HCT116 (cell line): ENCODE measurements at regions not wholly inside any gene's neighbourhood (a gene's known extent, or its start where the extent isn't known, plus 50 kb on each side); places are given as distances from the start of the nearest gene placed in this dataset.
"Not testable (repeated sequence)": the region's sequence is repeated elsewhere in the genome, so short reads cannot be mapped to it uniquely, and the experiment has no call there.

ENCODE experiments used
- ATAC-seq: fragments of 200-7000 bp; cut with Tn5 transposase; 2 replicates; pipeline ENCODE4 v1.9.1; 2020; ENCODE audit warnings: mild to moderate bottlenecking, moderate library complexity
- BruUV-seq: library from RNA; stranded (reverse); fragments of 400-500 nt; replicated peaks from 2 replicates; lab custom pipeline; 2021; lab: Mats Ljungman, UMichigan
- CTCF ChIA-PET: fragments of 300-600 bp; sonication (Branson Sonifier 250); formaldehyde crosslinking; loops from one replicate; lab custom pipeline; 2021; ENCODE audit warnings: antibody characterized with exemption; lab: Charles Lee
- POLR2A ChIA-PET: fragments of 300-600, 350-600 bp; sonication (Branson Sonifier 250); formaldehyde crosslinking; loops from one replicate; lab custom pipeline; 2021; ENCODE audit warnings: antibody characterized with exemption; lab: Charles Lee
- RAD21 ChIA-PET, 2 experiments: fragments of 300-600 bp; sonication (Branson Sonifier 250); formaldehyde crosslinking; loops; one replicate each; lab custom pipeline; 2023; ENCODE audit warnings: low total read pairs in 2 of 2; ENCODE audit not compliant: uncharacterized antibody in 2 of 2, unreplicated experiment in 2 of 2, low non-redundant PET in 1 of 2; lab: Charles Lee
- DNase-seq: peaks from one replicate; pipeline ENCODE4 v3.0.0-alpha.2; 2010; ENCODE audit warnings: low read depth, low spot score
- H2AFZ ChIP-seq: fragments of 200-600 bp; shearing (Covaris generic), sonication (generic); 2 replicates; pipeline ENCODE4 v1.6.1; 2017; ENCODE audit warnings: low read depth, mixed run types, mixed read lengths, antibody characterized with exemption, low read length; ENCODE audit not compliant: poor library complexity, severe bottlenecking
- H3K27ac ChIP-seq: 2 replicates; pipeline ENCODE4 v1.5.1; 2012; ENCODE audit warnings: low read depth, low read length
- H3K27me3 ChIP-seq: fragments of 200-600 bp; sonication (generic); 2 replicates; pipeline ENCODE4 v1.6.1; 2016; ENCODE audit warnings: mixed run types, low read length, mixed read lengths; ENCODE audit not compliant: insufficient read depth
- H3K36me3 ChIP-seq, 2 experiments: fragments of 200-500 bp in 1 of 2; fragments of 200-600 bp in 1 of 2; sonication (Bioruptor generic) in 1 of 2; sonication (generic) in 1 of 2; 2 replicates each; pipeline versions ENCODE4 v1.5.1 to v1.6.1; 2014 to 2016; ENCODE audit warnings: low read length in 2 of 2, inconsistent platforms in 1 of 2, mixed read lengths in 1 of 2, mixed run types in 1 of 2; ENCODE audit not compliant: insufficient read depth in 2 of 2, control insufficient read depth in 1 of 2
- H3K4me1 ChIP-seq, 2 experiments: fragments of 200-600 bp in 1 of 2; sonication (generic) in 1 of 2; 2 replicates each; pipeline versions ENCODE4 v1.5.1 to v1.6.1; 2012 to 2017; ENCODE audit warnings: low read length in 2 of 2, inconsistent platforms in 1 of 2, mild to moderate bottlenecking in 1 of 2, mixed read lengths in 1 of 2, mixed run types in 1 of 2, moderate library complexity in 1 of 2; ENCODE audit not compliant: insufficient read depth in 2 of 2, control insufficient read depth in 1 of 2
- H3K4me2 ChIP-seq: fragments of 200-600 bp; sonication (generic); 2 replicates; pipeline ENCODE4 v1.6.1; 2017; ENCODE audit warnings: mixed run types, low read length, mixed read lengths
- H3K4me3 ChIP-seq, 2 experiments: fragments of 200-600 bp in 1 of 2; sonication (generic) in 1 of 2; replicated peaks in 1 of 2; 2 replicates each; pipeline ENCODE4 v1.5.1; 2011 to 2016; ENCODE audit warnings: low read length in 2 of 2, control low read depth in 1 of 2, low read depth in 1 of 2, mild to moderate bottlenecking in 1 of 2, mixed read lengths in 1 of 2, mixed run types in 1 of 2
- H3K79me2 ChIP-seq: fragments of 200-600 bp; sonication (generic); 2 replicates; pipeline ENCODE4 v1.6.1; 2017; ENCODE audit warnings: mild to moderate bottlenecking, mixed run types, low read length, moderate library complexity, mixed read lengths; ENCODE audit not compliant: insufficient read depth
- H3K9ac ChIP-seq: fragments of 200-600 bp; sonication (generic); 2 replicates; pipeline ENCODE4 v1.6.1; 2016; ENCODE audit warnings: low read length, mixed read lengths
- H3K9me2 ChIP-seq: fragments of 200-600 bp; sonication (generic), shearing (Covaris generic); 2 replicates; pipeline ENCODE4 v1.6.1; 2017; ENCODE audit warnings: mixed run types, mild to moderate bottlenecking, moderate library complexity; ENCODE audit not compliant: insufficient read depth
- H3K9me3 ChIP-seq, 2 experiments: fragments of 200-500 bp in 1 of 2; fragments of 200-600 bp in 1 of 2; sonication (Bioruptor generic) in 1 of 2; sonication (generic) in 1 of 2; 2 replicates each; pipeline ENCODE4 v1.6.1; 2014 to 2017; ENCODE audit warnings: low read length in 2 of 2, mixed read lengths in 2 of 2, inconsistent platforms in 1 of 2, low read depth in 1 of 2, mild to moderate bottlenecking in 1 of 2, mixed run types in 1 of 2, moderate library complexity in 1 of 2; ENCODE audit not compliant: control insufficient read depth in 1 of 2, insufficient read depth in 1 of 2
- H4K20me1 ChIP-seq: fragments of 200-600 bp; sonication (generic), shearing (Covaris generic); 2 replicates; pipeline ENCODE4 v1.6.1; 2017; ENCODE audit warnings: mixed run types, mild to moderate bottlenecking, moderate library complexity; ENCODE audit not compliant: insufficient read depth
- EZH2phosphoT487 ChIP-seq: fragments of 200-600 bp; IDR thresholded peaks from 2 replicates; pipeline ENCODE4 v1.6.1; 2018; ENCODE audit warnings: antibody characterized with exemption, borderline replicate concordance
- ZBTB33 ChIP-seq: IDR thresholded peaks from 2 replicates; pipeline ENCODE4 v1.6.1; 2011; ENCODE audit warnings: mild to moderate bottlenecking, low read length, moderate library complexity; ENCODE audit not compliant: insufficient replicate concordance; ENCODE audit errors: extremely low read depth
- ZNF274 ChIP-seq: fragments of 200-500 bp; sonication (Bioruptor generic); IDR thresholded peaks from 2 replicates; pipeline ENCODE4 v1.6.1; 2014; ENCODE audit warnings: mild to moderate bottlenecking, low read depth, low read length, inconsistent platforms
- intact Hi-C: fragments of 100-400 bp; cut with micrococcal nuclease; formaldehyde crosslinking; loops from 2 replicates; pipeline ENCODE4 v1.10.0; 2022

GRCh38 chr2:182550234-182550633 lies 123.4 kb upstream of the PDE1A start (continued):
- TF ChIP-seq ZBTB33, result no peak
- no peak for TF ChIP-seq ZNF274
- TF ChIP-seq EZH2phosphoT487, result no peak

GRCh38 chr2:182552232-182552631 lies 125.4 kb upstream of the PDE1A start:
- intact Hi-C loops, H3K27ac ChIP-seq, H3K4me3 ChIP-seq, DNase-seq, BruUV-seq, H3K9ac ChIP-seq, H3K9me3 ChIP-seq, H2AFZ ChIP-seq, H3K9me2 ChIP-seq, H3K4me2 ChIP-seq, H3K79me2 ChIP-seq, H3K36me3 ChIP-seq, H4K20me1 ChIP-seq, POLR2A ChIA-PET, H3K27me3 ChIP-seq, ATAC-seq, H3K4me1 ChIP-seq, RAD21 ChIA-PET: not testable (repeated sequence)
- CTCF ChIA-PET, result interaction anchor here (0.9 kb wide), 1 partner anchor 311 kb away, joined by 5 read pairs; no protein-coding TSS in a partner anchor

- ATAC-seq, H3K27ac ChIP-seq, H3K4me1 ChIP-seq, H3K9ac ChIP-seq, DNase-seq, RAD21 ChIA-PET, intact Hi-C loops, H3K36me3 ChIP-seq, BruUV-seq, H2AFZ ChIP-seq, H3K9me2 ChIP-seq, H3K4me2 ChIP-seq, POLR2A ChIA-PET, H3K27me3 ChIP-seq, H3K79me2 ChIP-seq, H3K9me3 ChIP-seq, H4K20me1 ChIP-seq, H3K4me3 ChIP-seq: not testable (repeated sequence)
- CTCF ChIA-PET, result interaction anchor here (0.9 kb wide), 1 partner anchor 312 kb away, joined by 5 read pairs; no protein-coding TSS in a partner anchor
Measured at GRCh38 chr2:182552785-182553184, 125.9 kb upstream of the PDE1A start.
